HG02885 (cell line): ENCODE measurements at regions not wholly inside any gene's neighbourhood (a gene's known extent, or its start where the extent isn't known, plus 50 kb on each side); places are given as distances from the start of the nearest gene placed in this dataset.
A peak's percentile ranks its signal among the peaks of the same experiment; 100 is the strongest.
"Not testable (repeated sequence)": the region's sequence is repeated elsewhere in the genome, so short reads cannot be mapped to it uniquely, and the experiment has no call there.

Experiments used
- ATAC-seq: cut with Tn5 transposase; IDR thresholded peaks from one replicate; pipeline ENCODE4 v1.9.1; 2021; ENCODE audit warnings: mild to moderate bottlenecking; ENCODE audit not compliant: unreplicated experiment, poor library complexity

DNA sequence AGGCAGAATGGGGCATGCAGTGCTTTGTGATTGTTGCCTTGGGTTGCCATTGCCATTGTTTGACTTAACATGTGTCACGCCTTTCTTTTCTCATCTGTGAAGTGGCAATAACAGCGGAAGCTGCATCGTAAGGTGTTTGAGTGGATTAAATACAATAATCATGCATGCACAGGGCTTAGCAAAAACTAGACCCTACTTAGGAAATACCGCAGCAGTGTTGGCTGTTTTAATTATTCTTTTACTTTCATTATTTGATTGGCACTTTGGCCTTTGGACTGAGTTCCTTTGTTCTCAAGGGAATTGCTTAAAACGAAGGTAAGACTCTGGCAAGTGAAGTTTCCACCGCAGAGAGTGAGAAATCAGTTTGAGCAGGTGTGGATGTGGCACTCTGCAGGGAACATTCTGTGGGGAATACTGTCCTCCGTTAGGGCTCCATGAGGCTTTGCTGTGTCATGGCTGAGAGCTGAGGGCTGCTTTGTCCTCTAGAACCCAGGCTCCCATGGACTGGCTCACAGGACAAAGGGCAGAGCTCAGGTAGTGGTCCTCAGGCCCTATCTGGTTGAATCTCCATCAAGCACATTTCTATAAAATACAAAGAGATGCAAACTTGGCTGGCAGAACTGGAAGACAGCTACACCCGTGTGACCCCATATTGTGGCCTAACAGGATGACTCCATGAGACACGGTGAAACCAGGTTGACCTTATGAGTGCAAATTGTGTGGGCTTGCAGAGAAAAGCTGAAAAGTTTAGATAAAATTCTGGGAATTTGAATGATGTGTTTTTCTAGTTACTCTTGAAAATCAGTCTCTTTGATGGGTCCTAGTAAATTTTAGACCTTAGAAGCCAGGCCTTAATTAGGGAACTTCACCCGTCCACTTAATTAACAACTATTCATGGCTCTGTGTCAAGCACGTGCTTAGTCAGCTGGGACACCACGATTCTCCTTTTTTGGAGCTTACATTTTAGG, 407.2 kb downstream of the KCNRG start:
- ATAC-seq, result no peak

- no peak for ATAC-seq
These were observed 409.7 kb downstream of the KCNRG start for GRCh38 chr13:50424993-50425392.

GRCh38 chr13:50425772-50426171, 410.5 kb downstream of the KCNRG start:
- ATAC-seq, result peak; percentile 72

- ATAC-seq, result no peak
These were observed 411.7 kb downstream of the KCNRG start for GRCh38 chr13:50426927-50427326.

DNA sequence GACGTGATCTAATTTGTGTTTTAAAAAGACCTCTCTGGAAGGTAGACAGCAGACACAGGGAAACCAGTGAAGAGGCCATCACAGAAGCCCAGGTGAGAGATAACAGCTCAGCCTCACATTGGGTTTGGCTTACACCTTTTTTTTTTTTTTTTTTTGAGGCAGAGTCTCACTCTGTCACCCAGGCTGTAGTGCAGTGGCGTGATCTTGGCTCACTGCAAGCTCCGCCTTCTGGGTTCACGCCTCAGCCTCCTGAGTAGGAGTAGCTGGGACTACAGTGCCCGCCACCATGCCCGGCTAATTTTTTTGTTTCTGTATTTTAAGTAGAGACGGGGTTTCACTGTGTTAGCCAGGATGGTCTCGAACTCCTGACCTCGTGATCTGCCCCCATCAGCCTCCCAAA, 412.3 kb downstream of the KCNRG start:
- not testable (repeated sequence) for ATAC-seq

DNA sequence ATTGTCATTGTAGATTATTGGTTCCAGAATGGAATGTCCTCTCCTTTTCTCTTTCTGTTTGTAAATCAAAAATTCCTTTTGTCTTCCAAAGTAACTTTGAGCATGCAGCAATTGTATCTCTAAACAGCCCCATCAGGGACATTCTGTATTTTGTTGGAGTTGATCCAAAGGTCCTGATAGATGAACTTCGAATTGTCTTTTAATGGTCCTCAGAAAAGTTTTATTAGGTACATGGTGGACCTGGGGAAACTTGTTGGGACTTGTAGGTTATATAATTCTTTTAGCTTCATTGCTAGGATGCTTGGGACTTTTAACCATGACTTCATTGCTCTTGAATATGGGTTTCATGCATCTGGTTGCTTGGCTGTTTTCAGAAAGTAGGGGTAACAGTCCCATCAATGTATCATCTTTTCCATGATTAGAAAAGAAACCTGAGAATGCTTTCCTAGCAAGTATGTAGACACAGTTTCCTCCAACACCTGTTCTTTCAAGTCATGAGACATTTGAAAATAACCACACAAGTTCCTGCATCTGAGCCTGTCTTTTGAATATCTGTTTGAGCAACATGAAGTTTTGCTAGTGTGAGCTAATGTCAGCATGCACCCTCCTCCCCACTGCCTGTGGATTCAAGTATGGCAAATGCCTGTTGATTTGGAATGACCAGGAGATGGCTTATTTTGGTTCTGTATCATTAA, 413.1 kb downstream of the KCNRG start:
- no peak for ATAC-seq

DNA sequence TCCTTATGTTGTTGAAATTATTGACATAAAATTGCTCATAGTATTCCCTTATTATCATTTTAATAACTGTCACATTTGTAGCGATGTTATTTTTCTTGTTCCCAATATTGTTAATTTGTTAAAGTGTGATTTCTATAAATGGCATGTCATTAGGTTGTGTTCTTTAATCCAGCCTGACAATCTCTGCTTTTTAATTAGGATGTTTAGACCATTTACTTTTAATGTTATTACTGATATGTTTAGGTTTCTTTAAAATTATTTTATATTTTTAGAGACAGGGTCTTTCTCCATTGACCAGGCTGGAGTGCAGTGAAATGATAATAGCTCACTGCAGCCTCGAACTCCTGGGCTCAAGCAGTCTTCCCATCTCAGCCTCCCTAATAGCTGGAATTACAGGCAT, 408.5 kb downstream of the DLEU7 start:
- ATAC-seq, result no peak

- no peak for ATAC-seq
These were observed 406.2 kb downstream of the DLEU7 start for GRCh38 chr13:50437252-50437651.

- ATAC-seq, result no peak
These were observed 405.1 kb downstream of the DLEU7 start for GRCh38 chr13:50438351-50438750.

DNA sequence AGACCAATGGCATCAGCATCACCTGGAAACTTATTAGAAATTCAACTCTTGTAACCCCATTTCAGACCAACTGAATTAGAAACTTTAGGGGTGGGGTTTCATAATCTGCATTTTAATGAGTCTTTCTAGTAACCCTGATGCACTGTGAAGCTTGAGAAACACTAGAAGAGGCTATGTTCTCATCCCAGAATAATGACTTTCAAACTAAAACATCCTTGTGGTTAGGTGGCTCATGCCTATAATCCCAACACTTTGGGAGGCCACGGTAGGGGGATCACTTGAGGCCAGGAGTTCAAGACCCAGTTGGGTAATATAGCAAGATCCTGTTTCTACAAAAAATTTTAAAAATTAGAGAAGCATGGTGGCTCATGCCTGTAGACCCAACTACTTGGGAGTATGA, 402.4 kb downstream of the DLEU7 start:
- no peak for ATAC-seq

DNA sequence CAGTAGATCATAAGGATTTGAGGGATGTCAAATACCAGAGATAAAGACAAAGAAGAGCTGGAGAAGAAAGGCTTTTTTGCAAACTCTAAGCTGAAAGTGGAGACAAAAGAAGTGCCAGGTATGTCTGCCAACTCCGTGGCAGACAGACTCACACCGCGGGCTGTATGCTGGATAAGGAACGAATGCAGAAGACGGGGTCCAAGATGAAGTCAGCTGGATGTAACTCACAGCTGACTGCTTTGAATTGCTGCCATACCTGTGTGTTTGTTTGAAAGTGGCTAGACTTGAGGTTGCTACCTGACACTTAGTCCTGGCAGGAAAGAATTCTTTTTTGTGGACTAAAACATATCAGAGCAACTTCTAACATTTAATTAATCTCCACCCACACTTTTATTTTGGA, 398.8 kb downstream of the DLEU7 start:
- no peak for ATAC-seq

DNA sequence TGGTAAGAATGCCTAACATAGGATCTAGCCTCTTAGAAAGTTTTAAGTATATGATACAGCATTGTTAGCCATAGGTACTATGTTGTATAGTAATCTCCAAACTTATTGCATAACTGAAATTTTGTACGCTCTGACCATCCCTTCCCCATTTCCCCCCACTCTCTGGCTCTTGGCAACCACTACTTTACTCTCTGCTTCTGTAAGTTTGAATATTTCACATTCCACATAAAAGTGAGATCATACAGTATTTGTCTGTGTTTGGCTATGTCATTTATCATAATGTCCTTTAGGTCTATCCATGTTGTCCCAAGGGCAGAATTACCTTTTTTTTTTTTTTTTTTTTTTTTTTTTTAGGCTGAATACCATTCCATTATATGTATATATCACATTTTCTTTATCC, 396.9 kb downstream of the DLEU7 start:
- ATAC-seq, result no peak

DNA sequence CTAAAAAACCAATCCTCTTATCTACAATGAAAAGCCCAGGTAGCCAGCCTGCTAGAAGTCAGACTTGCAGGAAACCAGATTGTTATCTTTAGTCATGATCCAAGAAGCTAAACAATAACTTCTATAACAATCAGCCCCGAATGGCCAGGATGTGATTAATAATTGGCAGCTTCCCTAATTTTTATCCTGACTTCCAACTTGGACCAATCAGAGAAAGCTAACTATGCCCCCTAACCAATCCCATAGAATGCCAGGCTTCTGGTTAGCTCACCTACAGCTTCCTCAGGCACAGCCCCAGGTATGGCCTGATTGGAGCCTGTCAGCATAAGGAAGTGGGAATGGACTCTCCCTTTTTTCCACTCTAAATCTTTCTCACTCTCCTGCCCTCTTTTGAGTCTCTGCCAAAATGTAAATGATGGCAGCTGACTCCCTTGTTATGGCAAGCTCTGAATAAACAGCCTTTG, 394.9 kb downstream of the DLEU7 start:
- no peak for ATAC-seq

DNA sequence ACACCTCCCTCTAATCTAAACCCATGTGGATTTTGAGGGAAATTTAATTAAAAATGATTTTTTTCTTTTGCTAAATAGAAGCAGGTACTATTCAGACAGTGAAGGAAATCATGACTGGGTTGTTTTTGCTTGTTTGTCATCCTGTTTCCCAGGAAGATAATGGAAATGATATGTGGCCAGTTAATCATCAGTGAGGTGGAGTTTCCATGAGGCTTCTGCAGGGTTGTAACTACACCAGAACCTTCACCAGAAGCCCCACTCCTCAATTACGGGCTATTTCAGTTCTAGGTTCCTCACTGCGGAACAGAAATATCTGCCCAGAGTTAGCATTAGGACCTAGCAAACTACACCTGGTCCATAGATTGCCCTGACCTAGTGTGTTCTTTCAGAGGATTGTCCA, 394.0 kb downstream of the DLEU7 start:
- no peak for ATAC-seq

GRCh38 chr13:50450279-50450678, 393.2 kb downstream of the DLEU7 start:
- ATAC-seq, result no peak

- no peak for ATAC-seq
These were observed 391.9 kb downstream of the DLEU7 start for GRCh38 chr13:50451609-50452008.

DNA sequence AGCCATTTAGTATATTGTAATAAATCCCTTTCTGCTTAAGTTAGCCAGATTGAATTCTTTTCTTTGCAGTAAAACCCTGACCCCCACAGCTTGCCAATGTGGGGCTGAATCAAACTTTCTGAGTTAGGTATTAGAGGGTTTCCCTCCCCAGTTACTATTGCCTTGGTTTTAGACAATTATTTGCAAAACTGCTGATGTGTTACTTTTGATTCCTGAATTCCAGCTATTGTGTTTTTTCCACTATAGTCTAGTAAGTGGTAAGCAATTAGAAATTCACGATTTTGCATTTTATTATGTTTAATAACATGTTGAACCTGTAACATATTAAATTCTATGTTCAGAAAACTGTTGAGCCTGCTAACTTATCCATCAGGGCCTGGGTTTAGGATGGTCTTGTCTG, 391.5 kb downstream of the DLEU7 start:
- no peak for ATAC-seq

GRCh38 chr13:50452756-50453155, 390.7 kb downstream of the DLEU7 start:
- ATAC-seq, result no peak

DNA sequence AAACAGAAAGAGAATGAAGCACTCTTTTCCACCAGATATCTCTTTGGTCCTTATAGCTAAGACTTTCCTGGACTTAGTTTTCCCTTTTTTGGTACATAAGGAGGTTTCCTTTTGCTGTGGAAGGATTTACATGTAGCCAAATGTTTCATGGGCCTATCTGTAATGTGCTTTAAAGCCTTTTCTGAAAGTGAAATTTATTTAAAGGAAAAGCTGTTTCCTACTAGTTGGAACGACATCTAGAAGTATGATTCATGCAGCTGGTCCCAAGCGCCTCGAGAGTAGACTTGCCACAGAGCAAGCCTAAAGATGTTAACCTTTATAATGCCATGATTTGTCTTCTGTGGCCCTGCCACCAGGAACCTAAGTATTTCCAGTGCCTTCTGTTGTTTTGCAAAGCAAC, 390.3 kb downstream of the DLEU7 start:
- no peak for ATAC-seq

DNA sequence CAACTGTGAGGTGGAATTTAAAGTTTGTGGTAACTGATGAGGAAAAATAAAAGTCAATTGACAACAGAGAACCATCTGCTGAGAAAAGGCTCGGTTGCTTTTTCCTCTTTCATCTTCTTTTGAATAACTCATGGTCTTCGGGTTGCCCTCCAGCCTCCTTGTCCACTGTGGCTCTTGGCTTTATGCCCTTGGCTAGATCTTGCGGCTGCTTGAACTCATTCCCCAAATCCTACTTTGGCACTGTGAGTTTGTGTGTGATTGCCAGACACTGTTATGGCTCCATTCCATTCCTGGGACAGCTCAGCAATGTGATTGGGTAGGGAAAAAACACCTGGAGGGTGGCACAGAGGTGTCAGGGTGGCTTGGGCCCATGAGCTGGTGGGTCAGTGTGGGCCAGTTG, 387.4 kb downstream of the DLEU7 start:
- ATAC-seq, result no peak
